Sigmoid colon (tissue), 4 donors: ENCODE measurements at regions not wholly inside any gene's neighbourhood (a gene's known extent, or its start where the extent isn't known, plus 50 kb on each side); places are given as distances from the start of the nearest gene placed in this dataset.

Experiments
- CTCF ChIP-seq, 4 experiments: fragments of 450-650 bp in 3 of 4; fragments of 200-600 bp in 1 of 4; IDR thresholded peaks; one replicate each; pipeline ENCODE4 v1.5.1; 2016 to 2019; ENCODE audit warnings: antibody characterized with exemption in 4 of 4, mild to moderate bottlenecking in 3 of 4, moderate library complexity in 2 of 4
- EP300 ChIP-seq, 4 donors: sonication (generic); formaldehyde crosslinking; IDR thresholded peaks; one replicate each; pipeline ENCODE4 v1.6.1; 2017; ENCODE audit warnings: antibody characterized with exemption in 4 of 4
- POLR2A ChIP-seq, 2 donors: fragments of 450-650 bp; IDR thresholded peaks; one replicate each; pipeline ENCODE4 v1.6.1; 2016; ENCODE audit warnings: antibody characterized with exemption in 2 of 2, mild to moderate bottlenecking in 2 of 2, moderate library complexity in 2 of 2

GRCh38 chr9:38306899-38307298 is 85.6 kb upstream of the ALDH1B1 start:
- no peak for TF ChIP-seq POLR2A (IDR thresholded peaks at IDR 0.05)
- no peak for TF ChIP-seq CTCF (IDR thresholded peaks at IDR 0.05)
- TF ChIP-seq EP300 (IDR thresholded peaks at IDR 0.05): no peak
